ENCODE measurements at regions not wholly inside any gene's neighbourhood (a gene's known extent, or its start where the extent isn't known, plus 50 kb on each side); places are given as distances from the start of the nearest gene placed in this dataset.

- TF ChIP-seq CTCF (IDR thresholded peaks at IDR 0.05 in 4 of 5, conservative IDR thresholded peaks at IDR 0.05 in 1 of 5) (no peak), POLR2A (IDR thresholded peaks at IDR 0.05) (no peak)
- no peaks in the 10 kb centered on the region for H3K4me1 ChIP-seq
- H3K9me3 ChIP-seq, result no peaks in the 10 kb centered on the region
- H3K4me3 ChIP-seq, result no peak overlapping the region
- H3K27ac ChIP-seq, result no peak overlapping the region
- DNase-seq (no peak), ATAC-seq (no peak)
- H3K27me3 ChIP-seq, result no peaks in the 10 kb centered on the region
- intact Hi-C loops (cut with DNase I; ENCODE audit: low total_unique reads) (no loop called here), in situ Hi-C loops (cut with MboI; ENCODE audit: low sequenced_read_pairs in 4 of 4) (no loop called here)
- H3K36me3 ChIP-seq, result no peaks in the 10 kb centered on the region
Observed at GRCh38 chr16:17017442-17017841, 453.3 kb downstream of the XYLT1 start.

GRCh38 chr16:17018585-17018939 lies 452.2 kb downstream of the XYLT1 start:
- intact Hi-C loops (cut with DNase I; ENCODE audit: low total_unique reads), result no loop called here
- H3K36me3 ChIP-seq, result no peaks in the 10 kb centered on the region
- TF ChIP-seq CTCF (IDR thresholded peaks at IDR 0.05 in 4 of 5, conservative IDR thresholded peaks at IDR 0.05 in 1 of 5) (no peak), POLR2A (IDR thresholded peaks at IDR 0.05) (no peak)
- H3K27ac ChIP-seq, result no peak overlapping the region
- no peaks in the 10 kb centered on the region for H3K4me1 ChIP-seq
- no peak overlapping the region for H3K4me3 ChIP-seq
- no peaks in the 10 kb centered on the region for H3K27me3 ChIP-seq
- DNase-seq (no peak), ATAC-seq (no peak)
- no peaks in the 10 kb centered on the region for H3K9me3 ChIP-seq
- in situ Hi-C loops (cut with MboI; ENCODE audit: low sequenced_read_pairs in 4 of 4), result no loop called here

- no peak for DNase-seq
- in situ Hi-C loops (cut with MboI; ENCODE audit: low sequenced_read_pairs in 4 of 4) (no loop called here), intact Hi-C loops (cut with DNase I; ENCODE audit: low total_unique reads) (no loop called here)
- Histone ChIP-seq H3K36me3 (no peaks in the 10 kb centered on the region), H3K27ac (no peak overlapping the region), H3K27me3 (no peaks in the 10 kb centered on the region), H3K4me1 (no peaks in the 10 kb centered on the region), H3K9me3 (no peaks in the 10 kb centered on the region), H3K4me3 (no peak overlapping the region)
- ATAC-seq, result no peak
- TF ChIP-seq POLR2A (IDR thresholded peaks at IDR 0.05) (no peak), CTCF (IDR thresholded peaks at IDR 0.05 in 4 of 5, conservative IDR thresholded peaks at IDR 0.05 in 1 of 5) (no peak)
Observed at GRCh38 chr16:17019366-17019765, 451.4 kb downstream of the XYLT1 start.

- DNase-seq, result no peak
- Histone ChIP-seq H3K4me3 (no peak overlapping the region), H3K36me3 (no peaks in the 10 kb centered on the region), H3K27me3 (no peaks in the 10 kb centered on the region), H3K4me1 (no peaks in the 10 kb centered on the region), H3K27ac (no peak overlapping the region), H3K9me3 (no peaks in the 10 kb centered on the region)
- ATAC-seq, result no peak
- no peak for TF ChIP-seq CTCF (IDR thresholded peaks at IDR 0.05 in 4 of 5, conservative IDR thresholded peaks at IDR 0.05 in 1 of 5)
- intact Hi-C loops (cut with DNase I; ENCODE audit: low total_unique reads), result no loop called here
- in situ Hi-C loops (cut with MboI; ENCODE audit: low sequenced_read_pairs in 4 of 4), result no loop called here
Observed at GRCh38 chr16:17023606-17024005, 447.2 kb downstream of the XYLT1 start.

GRCh38 chr16:17024514-17024913 lies 446.2 kb downstream of the XYLT1 start:
- no peak for DNase-seq
- no peak overlapping the region for H3K4me3 ChIP-seq
- no peaks in the 10 kb centered on the region for H3K9me3 ChIP-seq
- H3K4me1 ChIP-seq, result no peaks in the 10 kb centered on the region
- H3K36me3 ChIP-seq, result no peaks in the 10 kb centered on the region
- intact Hi-C loops (cut with DNase I; ENCODE audit: low total_unique reads), result no loop called here
- no peak for TF ChIP-seq CTCF (IDR thresholded peaks at IDR 0.05 in 4 of 5, conservative IDR thresholded peaks at IDR 0.05 in 1 of 5)
- no peak for TF ChIP-seq POLR2A (IDR thresholded peaks at IDR 0.05)
- H3K27ac ChIP-seq, result no peak overlapping the region
- no peak for ATAC-seq
- H3K27me3 ChIP-seq, result no peaks in the 10 kb centered on the region
- in situ Hi-C loops (cut with MboI; ENCODE audit: low sequenced_read_pairs in 4 of 4), result no loop called here

All from gastrocnemius medialis (tissue), 4 donors.